ENCODE measurements at regions not wholly inside any gene's neighbourhood (a gene's known extent, or its start where the extent isn't known, plus 50 kb on each side); places are given as distances from the start of the nearest gene placed in this dataset.
"Not testable (repeated sequence)": the region's sequence is repeated elsewhere in the genome, so short reads cannot be mapped to it uniquely, and the experiment has no call there.

DNA sequence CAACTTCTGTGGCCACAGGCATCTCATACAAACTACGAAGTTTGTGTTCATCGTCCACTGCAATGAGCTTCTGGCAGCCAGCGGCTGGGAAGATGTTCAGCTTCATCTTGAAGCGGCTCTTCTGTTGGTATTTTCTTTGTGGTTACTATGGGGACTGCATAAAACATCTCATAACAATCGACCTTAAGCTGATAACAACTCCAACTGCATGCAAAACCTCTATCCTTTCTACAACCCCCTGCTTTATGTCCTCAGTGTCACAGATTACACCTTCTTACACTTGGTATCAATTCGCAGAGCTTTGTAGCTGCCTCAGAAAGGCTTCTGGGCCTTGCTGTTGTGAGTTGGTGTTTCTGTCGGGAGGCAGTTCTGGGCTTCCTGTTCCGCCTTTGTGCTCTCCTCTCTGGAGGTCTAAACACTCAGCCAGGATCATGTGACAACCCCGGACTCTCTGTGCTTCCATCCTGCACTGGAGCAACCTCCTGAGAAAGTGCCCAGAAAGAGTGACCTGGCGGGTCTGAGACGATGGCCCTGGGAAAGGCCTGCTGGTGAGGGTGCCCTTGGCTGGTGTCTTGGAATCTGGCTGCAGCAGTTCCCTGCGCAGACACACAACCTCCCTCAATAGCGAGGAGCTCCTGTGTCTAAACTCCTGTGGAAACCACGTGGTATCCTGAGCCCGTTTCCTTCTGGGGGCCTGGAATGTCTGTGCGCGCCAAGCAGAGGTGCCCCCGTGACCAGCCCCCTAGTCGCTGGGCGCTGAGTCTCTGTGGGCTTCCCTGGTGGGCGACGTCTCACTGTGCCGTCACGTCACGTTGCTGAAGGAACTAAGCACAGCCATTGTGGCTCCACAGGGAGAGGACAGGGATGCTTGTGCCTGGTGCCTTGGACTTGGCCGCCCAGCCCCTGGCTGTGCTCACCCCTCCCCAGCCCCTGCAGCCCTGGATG lies 339.6 kb downstream of the ADGRD1 start:
- not testable (repeated sequence) for DNase-seq

DNA sequence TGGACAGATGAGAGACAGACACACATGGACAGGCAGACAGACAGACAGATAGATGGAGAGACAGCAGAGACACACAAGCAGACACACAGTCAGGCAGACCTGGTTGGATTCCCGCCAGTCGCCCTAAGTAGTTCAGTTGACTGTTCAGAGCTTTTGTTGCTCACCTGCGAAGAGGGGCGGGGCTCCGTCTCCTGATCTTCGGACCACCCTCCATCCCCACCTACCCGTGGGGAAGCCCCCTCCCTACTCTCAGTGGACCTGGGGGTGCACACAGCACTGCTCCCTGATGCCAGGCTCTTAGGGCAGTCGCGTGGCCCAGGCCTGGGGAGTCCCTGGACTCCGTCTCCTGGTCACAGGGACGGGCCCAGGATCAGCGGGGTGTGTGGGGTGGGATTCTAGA lies 341.0 kb downstream of the ADGRD1 start:
- DNase-seq, result not testable (repeated sequence)

DNA sequence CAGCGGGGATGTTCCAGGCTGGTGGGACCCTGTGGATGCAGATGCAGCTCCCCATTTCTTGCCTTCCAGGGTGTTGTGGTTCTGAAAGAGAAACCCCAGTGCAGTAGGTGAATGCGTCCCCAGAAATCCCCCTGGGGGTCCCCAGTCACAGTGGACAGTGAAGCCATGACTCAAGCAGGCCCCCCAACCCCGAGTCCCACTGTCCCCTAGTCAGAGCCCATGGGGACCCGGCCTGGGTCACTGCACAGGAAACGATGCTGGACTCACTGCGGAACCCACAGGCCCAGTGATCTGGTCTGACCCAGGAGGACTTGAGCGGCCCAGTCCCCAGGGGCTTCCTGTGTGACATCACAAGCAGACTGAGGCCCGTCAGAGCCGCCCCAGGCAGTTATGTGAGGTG lies 341.4 kb downstream of the ADGRD1 start:
- not testable (repeated sequence) for DNase-seq

GRCh38 chr12:131295559-131295958 lies 341.9 kb downstream of the ADGRD1 start:
- not testable (repeated sequence) for DNase-seq

DNA sequence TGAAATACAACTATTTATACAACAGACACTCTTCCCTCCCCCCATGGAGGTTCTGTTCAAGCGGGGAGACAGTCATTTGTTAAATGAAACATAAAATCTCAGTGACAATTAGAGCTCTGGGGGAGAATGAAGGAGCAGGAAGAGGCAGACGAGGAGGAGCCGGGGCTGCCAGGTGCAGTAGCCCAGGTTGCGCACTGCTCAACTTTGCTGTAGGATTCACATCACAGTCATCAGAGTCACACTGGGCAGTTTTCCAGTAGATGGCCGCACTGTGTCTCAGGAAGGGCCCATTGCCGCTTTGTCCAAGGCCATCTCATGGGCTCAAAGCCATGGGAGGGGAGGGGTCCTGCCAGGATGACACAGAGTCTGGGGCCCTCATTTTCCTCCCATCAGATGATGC lies 342.4 kb downstream of the ADGRD1 start:
- DNase-seq, result not testable (repeated sequence)

- DNase-seq, result not testable (repeated sequence)
Observed at GRCh38 chr12:131296651-131297050, 342.9 kb downstream of the ADGRD1 start.

DNA sequence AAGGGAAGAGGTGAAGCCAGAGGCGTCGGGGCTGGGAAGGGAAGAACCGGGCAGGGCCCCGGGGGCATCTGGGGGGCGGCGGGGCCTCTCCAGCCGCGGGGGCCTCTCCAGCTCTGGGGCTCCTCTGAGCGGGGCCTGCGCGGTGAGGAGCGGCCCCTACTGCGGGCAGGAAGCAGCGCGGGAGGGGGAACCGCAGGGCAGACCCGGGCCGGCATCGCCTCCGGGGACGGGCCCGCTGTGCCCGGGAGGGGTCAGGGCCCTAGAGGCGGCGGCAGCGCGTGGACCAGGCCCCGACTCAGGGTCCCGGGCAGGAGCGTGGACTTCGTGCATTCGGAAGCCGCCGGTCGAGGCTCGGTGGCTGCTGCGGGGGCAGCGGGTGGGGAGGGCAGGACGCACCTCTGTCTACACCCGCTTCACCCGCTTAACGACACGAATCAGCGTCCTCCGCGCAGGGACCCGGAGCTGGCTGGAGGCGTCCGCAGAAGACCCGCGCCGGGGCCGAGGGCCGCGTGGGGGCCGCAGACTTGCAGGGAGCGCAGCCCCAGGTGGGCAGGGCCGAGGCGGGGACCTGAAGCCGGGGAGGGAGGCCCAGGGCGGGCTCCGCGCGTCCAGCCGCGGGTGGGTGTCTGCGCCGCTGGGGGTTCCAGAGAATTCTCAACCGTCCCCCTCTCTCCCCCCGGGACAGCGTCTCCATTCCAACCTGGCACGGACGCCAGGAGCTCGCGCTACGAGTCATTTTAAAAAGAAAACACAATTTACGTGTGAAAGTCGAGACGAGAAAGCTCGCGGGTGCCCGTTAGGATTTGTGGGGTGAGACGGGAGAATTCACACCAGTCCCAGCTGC lies 345.0 kb downstream of the ADGRD1 start:
- DNase-seq, result not testable (repeated sequence)

DNA sequence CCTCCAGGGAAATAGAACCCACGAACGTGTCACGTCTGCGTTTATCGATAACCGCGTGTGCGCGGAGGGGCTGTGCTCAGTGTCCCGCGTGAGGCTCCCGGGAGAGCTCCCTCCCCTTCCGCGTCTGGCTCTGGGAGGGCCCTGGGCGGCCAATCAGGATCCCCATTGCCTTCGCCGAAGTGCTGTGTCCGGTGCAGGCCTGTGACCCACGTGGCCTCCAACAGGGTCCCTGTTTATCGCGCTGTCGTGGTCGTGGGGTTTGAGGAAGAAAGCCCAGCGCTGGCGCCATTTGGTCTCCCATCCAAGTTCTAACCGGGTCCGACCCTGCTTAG lies 345.6 kb downstream of the ADGRD1 start:
- DNase-seq, result not testable (repeated sequence)

DNA sequence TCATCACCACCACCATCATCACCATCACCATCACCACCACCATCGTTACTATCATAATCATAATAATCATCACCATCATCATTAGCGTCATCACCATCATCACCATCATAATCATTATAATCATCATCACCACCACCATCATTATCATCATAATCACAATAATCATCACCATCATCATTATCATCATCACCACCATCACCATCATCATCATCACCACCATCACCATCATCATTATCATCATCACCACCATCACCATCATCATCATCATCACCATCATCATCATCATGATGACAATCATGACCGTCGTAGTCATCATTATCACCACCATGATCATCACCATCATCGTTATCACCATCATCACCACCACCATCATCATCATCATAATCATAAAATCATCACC lies 349.9 kb downstream of the ADGRD1 start:
- DNase-seq, result not testable (repeated sequence)

DNA sequence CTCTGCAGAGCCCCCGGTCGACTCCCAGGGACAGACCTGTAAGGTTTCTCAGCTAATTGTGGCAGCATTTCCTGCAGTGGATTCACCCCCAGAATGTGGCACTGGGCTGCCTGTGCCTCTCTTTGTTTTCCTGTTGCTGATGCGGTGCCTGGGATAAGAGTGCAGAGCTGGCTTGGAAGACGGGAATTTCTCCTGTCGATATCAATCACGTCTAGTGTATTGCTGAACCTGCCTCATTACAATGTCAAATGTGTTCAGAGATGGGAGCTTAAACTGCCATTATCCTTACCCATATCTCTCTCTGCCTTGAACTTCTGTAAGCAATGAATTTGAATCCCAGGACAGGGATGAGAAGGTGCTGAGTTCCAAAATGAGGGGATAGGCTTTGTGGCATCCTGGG lies 350.9 kb downstream of the ADGRD1 start:
- not testable (repeated sequence) for DNase-seq

DNA sequence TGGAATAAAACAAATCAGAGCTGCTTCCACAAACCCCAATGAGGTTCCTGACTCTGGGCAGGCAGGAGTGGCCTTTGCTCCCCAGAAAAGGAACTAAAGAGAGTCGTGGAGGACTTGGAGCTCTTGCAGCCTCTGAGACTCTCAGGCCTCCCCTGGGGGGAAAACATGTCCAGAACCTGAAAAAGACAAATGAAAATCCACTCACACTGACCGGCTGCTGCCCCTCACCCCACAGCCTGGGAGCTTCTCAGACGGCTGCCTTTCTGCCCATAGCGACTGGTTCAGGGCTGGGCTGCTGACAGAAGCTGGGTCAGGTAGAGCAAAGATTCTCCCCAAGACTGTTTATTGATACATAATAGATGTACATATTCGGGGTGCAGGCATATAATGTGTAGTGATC lies 356.0 kb downstream of the ADGRD1 start:
- no peak for DNase-seq

- not testable (repeated sequence) for DNase-seq
Observed at GRCh38 chr12:131310227-131310969, 356.7 kb downstream of the ADGRD1 start.

- not testable (repeated sequence) for DNase-seq
Observed at GRCh38 chr12:131311279-131311722, 357.6 kb downstream of the ADGRD1 start.

- no peak for DNase-seq
Observed at GRCh38 chr12:131311764-131312163, 358.1 kb downstream of the ADGRD1 start.

DNA sequence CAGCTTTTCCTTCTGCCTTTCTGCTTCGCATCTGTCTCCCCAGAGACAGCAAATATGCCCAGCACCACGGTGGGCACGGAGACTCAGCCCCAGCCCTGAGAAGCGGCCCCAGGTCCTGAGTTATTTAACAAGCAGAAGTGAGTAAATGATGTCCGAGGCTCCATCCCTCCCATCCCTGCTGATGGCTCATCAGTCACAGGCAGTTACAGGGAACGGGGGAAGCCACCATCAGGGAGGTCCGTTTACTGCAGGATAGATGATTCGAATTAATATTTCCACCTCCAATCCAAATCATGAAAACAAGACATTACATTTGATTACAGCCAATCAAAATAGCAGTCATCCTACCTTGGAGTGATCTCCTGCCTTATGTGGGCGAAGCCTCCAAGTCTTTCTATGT lies 358.7 kb downstream of the ADGRD1 start:
- not testable (repeated sequence) for DNase-seq

GRCh38 chr12:131312793-131313545 lies 359.3 kb downstream of the ADGRD1 start:
- DNase-seq, result no peak

DNA sequence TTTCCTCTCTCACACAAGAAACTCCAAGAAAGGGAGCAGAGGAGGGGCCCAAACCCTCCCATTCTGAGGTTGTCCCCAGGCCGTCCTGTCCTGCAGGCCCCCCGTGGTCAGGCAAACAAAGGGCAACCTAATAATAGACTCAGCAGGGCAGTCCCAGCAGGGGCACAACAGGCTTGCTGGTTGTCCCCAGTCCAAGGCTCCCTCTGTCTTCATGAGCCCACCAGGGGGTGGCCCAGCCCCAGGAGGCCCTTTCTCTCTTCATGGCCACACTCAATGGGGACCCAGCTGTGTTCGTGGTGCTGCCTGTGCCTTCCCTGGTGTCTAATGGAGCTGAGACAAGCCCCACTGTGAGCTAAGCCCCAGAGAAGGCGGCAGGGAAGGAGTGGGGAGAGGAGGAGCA lies 359.9 kb downstream of the ADGRD1 start:
- DNase-seq, result no peak

- DNase-seq, result no peak
Observed at GRCh38 chr12:131314524-131315090, 360.9 kb downstream of the ADGRD1 start.

DNA sequence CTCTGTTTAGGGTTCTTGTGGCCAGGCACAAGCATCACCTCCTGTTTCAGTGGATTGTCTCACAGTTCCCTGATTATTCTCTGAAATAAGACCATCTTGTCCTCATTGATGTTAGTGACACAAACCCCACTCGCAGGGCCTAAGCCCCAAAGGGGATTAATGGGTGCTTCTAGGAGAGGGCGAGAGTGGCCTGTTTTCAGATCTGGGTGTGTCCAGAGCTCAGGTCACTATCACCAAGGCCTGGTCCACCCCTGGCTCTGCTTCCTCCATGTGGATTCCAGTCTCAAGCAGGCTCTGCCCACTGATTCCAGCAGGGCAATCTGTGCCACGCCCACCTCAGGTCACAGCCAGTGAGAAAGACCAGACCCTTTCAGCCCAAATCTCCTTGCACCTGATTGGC lies 361.9 kb downstream of the ADGRD1 start:
- no peak for DNase-seq

GRCh38 chr12:131316388-131316787 lies 362.7 kb downstream of the ADGRD1 start:
- no peak for DNase-seq

- no peak for DNase-seq
Observed at GRCh38 chr12:131318045-131318685, 364.5 kb downstream of the ADGRD1 start.
